Osteoblast (primary cell): ENCODE measurements at regions not wholly inside any gene's neighbourhood (a gene's known extent, or its start where the extent isn't known, plus 50 kb on each side); places are given as distances from the start of the nearest gene placed in this dataset.

ENCODE experiments used
- DNase-seq: peaks from one replicate; pipeline ENCODE4 v3.0.0; 2011; ENCODE audit warnings: low spot score, mixed read lengths; ENCODE audit not compliant: insufficient read length; ENCODE audit errors: missing footprints
- H2AFZ ChIP-seq: 2 replicates; pipeline ENCODE4 v1.6.0; 2011; ENCODE audit warnings: mild to moderate bottlenecking, low read length
- H3K27ac ChIP-seq: 2 replicates; pipeline ENCODE4 v1.5.1; 2011; ENCODE audit warnings: mild to moderate bottlenecking, low read depth, low read length, moderate library complexity
- H3K27me3 ChIP-seq: 2 replicates; pipeline ENCODE4 v1.6.0; 2012; ENCODE audit warnings: mild to moderate bottlenecking, control low read depth, inconsistent platforms, low read length, moderate library complexity; ENCODE audit not compliant: insufficient read depth
- H3K36me3 ChIP-seq: 2 replicates; pipeline ENCODE4 v1.5.1; 2011; ENCODE audit warnings: mild to moderate bottlenecking, low read length, control low read depth, moderate library complexity; ENCODE audit not compliant: insufficient read depth
- H3K4me1 ChIP-seq: 2 replicates; pipeline ENCODE4 v1.5.1; 2011; ENCODE audit warnings: mild to moderate bottlenecking, low read length, control low read depth, moderate library complexity; ENCODE audit not compliant: insufficient read depth
- H3K4me2 ChIP-seq: 2 replicates; pipeline ENCODE4 v1.6.0; 2011; ENCODE audit warnings: mild to moderate bottlenecking, low read length; ENCODE audit not compliant: insufficient read depth
- H3K4me3 ChIP-seq: fragments of 200-600 bp; sonication (generic); 3 replicates; pipeline ENCODE4 v1.5.1; 2012; ENCODE audit warnings: mild to moderate bottlenecking, low read length, inconsistent platforms; ENCODE audit not compliant: insufficient read depth
- H3K79me2 ChIP-seq: 2 replicates; pipeline ENCODE4 v1.6.0; 2012; ENCODE audit warnings: mild to moderate bottlenecking, low read length, control low read depth, inconsistent platforms; ENCODE audit not compliant: insufficient read depth
- H3K9me3 ChIP-seq: 2 replicates; pipeline ENCODE4 v1.5.1; 2011; ENCODE audit warnings: low read depth, low read length, control low read depth
- H4K20me1 ChIP-seq: 2 replicates; pipeline ENCODE4 v1.6.0; 2012; ENCODE audit warnings: mild to moderate bottlenecking, low read length, control low read depth; ENCODE audit not compliant: insufficient read depth
- TF ChIP-seq, protein P1 (sequence below): IDR thresholded peaks from 2 replicates; pipeline ENCODE4 v1.5.1; 2011; ENCODE audit warnings: mild to moderate bottlenecking, low read depth, low read length, moderate library complexity; ENCODE audit errors: extremely low read depth

DNA sequence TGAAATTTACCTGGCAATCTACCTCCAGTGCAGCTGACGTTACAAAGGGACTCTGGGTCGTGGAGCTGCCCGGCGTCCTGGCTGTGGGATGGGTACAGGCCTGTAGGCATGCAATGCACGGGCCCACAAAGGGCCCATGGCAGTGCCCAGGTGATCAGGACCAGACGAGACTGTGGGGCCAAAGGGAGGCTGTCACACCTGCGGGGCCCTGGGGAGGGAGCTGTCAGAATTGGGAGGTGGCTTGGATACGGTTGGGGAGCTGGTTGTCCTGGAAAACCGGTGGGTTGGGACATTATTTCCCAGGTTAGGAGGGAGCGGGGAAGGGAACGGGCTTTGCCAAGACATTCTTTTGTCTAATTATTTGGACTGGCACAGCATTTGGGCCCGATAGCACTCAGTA is 958.5 kb downstream of the BRD1 start:
- TF ChIP-seq, protein P1, sequence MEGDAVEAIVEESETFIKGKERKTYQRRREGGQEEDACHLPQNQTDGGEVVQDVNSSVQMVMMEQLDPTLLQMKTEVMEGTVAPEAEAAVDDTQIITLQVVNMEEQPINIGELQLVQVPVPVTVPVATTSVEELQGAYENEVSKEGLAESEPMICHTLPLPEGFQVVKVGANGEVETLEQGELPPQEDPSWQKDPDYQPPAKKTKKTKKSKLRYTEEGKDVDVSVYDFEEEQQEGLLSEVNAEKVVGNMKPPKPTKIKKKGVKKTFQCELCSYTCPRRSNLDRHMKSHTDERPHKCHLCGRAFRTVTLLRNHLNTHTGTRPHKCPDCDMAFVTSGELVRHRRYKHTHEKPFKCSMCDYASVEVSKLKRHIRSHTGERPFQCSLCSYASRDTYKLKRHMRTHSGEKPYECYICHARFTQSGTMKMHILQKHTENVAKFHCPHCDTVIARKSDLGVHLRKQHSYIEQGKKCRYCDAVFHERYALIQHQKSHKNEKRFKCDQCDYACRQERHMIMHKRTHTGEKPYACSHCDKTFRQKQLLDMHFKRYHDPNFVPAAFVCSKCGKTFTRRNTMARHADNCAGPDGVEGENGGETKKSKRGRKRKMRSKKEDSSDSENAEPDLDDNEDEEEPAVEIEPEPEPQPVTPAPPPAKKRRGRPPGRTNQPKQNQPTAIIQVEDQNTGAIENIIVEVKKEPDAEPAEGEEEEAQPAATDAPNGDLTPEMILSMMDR: no peak
- H3K27me3 ChIP-seq: no peaks in the 10 kb centered on the region
- no peaks in the 10 kb centered on the region for H3K9me3 ChIP-seq

DNA sequence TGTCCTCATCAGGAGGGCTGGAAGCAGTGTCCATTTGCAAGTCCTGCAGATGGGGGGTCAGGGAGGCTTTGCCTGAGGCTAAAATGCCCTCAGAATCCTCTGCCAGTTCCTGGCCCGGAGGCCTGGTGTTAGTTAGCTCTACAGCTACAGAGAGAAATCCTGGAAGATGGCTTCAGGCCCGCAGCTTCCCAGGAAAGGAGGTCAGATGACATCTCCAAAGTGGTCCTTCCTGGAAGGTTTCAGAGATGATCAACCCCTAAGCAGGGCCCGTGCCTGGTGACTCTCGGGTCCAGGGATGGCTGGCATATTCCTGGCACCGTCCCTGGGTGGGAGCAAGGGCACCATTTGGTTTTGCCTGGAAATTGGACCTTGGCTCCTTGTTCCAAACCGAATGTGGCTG is 959.1 kb downstream of the BRD1 start:
- no peaks in the 10 kb centered on the region for H3K36me3 ChIP-seq
- no peaks in the 10 kb centered on the region for H3K27me3 ChIP-seq
- DNase-seq: no peak
- H3K4me1 ChIP-seq: no peaks in the 10 kb centered on the region
- no peak overlapping the region for H2AFZ ChIP-seq
- H3K4me3 ChIP-seq: no peak overlapping the region
- TF ChIP-seq, protein P1: no peak
- H3K79me2 ChIP-seq: no peaks in the 10 kb centered on the region
- H3K9me3 ChIP-seq: no peaks in the 10 kb centered on the region
- no peaks in the 10 kb centered on the region for H4K20me1 ChIP-seq
- H3K27ac ChIP-seq: no peak overlapping the region
- no peak overlapping the region for H3K4me2 ChIP-seq

More for the DNA sequence above, 958.5 kb downstream of the BRD1 start:
- DNase-seq: no peak
- Histone ChIP-seq H3K79me2 (no peaks in the 10 kb centered on the region), H3K36me3 (no peaks in the 10 kb centered on the region), H3K4me1 (no peaks in the 10 kb centered on the region), H4K20me1 (no peaks in the 10 kb centered on the region), H2AFZ (no peak overlapping the region), H3K27ac (no peak overlapping the region), H3K4me3 (no peak overlapping the region), H3K4me2 (no peak overlapping the region)

DNA sequence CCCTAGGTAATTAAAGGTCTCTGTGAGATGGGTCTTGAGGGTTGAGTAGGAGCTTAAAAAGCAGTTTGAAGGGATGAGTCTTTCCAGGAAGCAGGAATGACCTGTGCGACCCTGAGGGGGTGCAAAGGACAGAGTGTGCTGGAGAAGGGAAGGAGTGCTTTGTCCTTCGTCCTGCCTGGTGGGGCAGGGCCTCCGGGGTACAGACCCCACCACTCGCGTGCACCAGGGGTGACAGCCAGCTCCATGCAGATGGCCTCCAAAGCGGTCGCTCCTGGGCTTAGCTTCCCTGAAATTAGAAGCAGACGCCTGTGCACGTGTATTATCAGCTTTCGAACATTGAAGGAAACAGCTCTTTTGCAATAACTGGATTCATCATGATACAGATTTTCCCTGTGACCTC is 959.8 kb downstream of the BRD1 start:
- Histone ChIP-seq H3K4me2 (no peak overlapping the region), H3K27ac (no peak overlapping the region), H2AFZ (no peak overlapping the region), H3K9me3 (no peaks in the 10 kb centered on the region), H4K20me1 (no peaks in the 10 kb centered on the region), H3K4me1 (no peaks in the 10 kb centered on the region), H3K79me2 (no peaks in the 10 kb centered on the region), H3K36me3 (no peaks in the 10 kb centered on the region), H3K4me3 (no peak overlapping the region), H3K27me3 (no peaks in the 10 kb centered on the region)
- TF ChIP-seq, protein P1: no peak
- no peak for DNase-seq

DNA sequence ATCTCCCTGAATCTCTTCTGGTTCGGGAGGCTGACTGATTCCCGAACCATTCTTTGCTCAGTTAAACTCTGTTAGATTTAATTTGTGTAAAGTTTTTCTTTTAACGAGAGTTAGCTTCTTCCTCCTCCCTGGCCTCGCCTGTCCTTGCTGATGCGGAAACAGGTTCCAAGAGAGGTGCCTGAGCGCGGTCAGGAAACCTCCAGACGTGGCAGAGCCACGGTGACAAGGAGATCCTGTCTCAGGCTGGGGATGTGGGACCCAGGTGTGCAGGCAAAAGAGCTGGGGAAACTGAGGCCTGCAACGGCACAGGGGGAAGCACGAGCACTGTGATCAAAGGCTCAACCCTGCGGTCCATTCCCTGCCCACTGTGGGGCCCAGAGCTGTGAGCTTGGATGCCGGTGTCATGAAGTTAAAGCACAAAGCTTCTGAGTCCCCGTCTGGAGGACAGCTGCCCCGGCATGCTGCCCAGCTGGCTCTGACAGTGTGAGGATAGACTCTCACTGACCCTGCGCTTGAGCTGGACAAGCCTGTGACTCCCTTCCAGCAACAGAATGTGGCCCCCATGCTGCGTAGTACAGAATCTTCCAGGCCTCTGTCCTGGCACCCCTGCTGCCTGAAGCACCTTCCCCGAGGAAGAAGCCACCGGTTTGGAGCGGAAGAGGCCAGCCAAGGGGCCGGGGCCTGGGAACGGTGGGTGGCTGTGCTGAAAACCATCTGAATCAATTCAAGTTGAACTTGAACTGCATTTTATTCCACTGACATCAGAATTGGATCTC is 960.6 kb downstream of the BRD1 start:
- Histone ChIP-seq H3K4me2 (no peak overlapping the region), H3K27me3 (no peaks in the 10 kb centered on the region), H3K4me1 (no peaks in the 10 kb centered on the region), H3K79me2 (no peaks in the 10 kb centered on the region), H4K20me1 (no peaks in the 10 kb centered on the region), H3K27ac (no peak overlapping the region), H3K36me3 (no peaks in the 10 kb centered on the region), H3K4me3 (no peak overlapping the region), H3K9me3 (no peaks in the 10 kb centered on the region), H2AFZ (no peak overlapping the region)
- no peak for DNase-seq
- TF ChIP-seq, protein P1: no peak
